ENCODE measurements at regions not wholly inside any gene's neighbourhood (a gene's known extent, or its start where the extent isn't known, plus 50 kb on each side); places are given as distances from the start of the nearest gene placed in this dataset.

GRCh38 chr1:29709704-29710280 is 473.5 kb downstream of the PTPRU start (continued):
- TF ChIP-seq CSDC2 (CRISPR knock-in tag; IDR thresholded peaks at IDR 0.05) = no peak
- TF ChIP-seq CREB5 (CRISPR knock-in tag; IDR thresholded peaks at IDR 0.05; ENCODE audit: low read depth) = no peak
- TF ChIP-seq ARNTL (CRISPR knock-in tag; IDR thresholded peaks at IDR 0.05; ENCODE audit: borderline replicate concordance, low read depth) = no peak
- TF ChIP-seq CSRNP3 (CRISPR knock-in tag; IDR thresholded peaks at IDR 0.05) = no peak

- peak; percentile 84 for ATAC-seq
- TF ChIP-seq TSHZ2 (CRISPR knock-in tag; IDR thresholded peaks at IDR 0.05) = 0 out of 2 replicates have a peak, but pooled peaks have one; percentile 49
- no peak for TF ChIP-seq PPARA (CRISPR knock-in tag; IDR thresholded peaks at IDR 0.05; ENCODE audit: borderline replicate concordance)
- no peak for TF ChIP-seq ESRRG (CRISPR knock-in tag; IDR thresholded peaks at IDR 0.05)
- no peak for TF ChIP-seq ARNTL (CRISPR knock-in tag; IDR thresholded peaks at IDR 0.05; ENCODE audit: borderline replicate concordance, low read depth)
- no peak for TF ChIP-seq GLIS3 (CRISPR knock-in tag; IDR thresholded peaks at IDR 0.05)
- peak; percentile 76; the same call in 1 of the 2 replicates for TF ChIP-seq TCF4 (CRISPR knock-in tag; IDR thresholded peaks at IDR 0.05; ENCODE audit: borderline replicate concordance)
- no peak for TF ChIP-seq ZC3H10 (CRISPR knock-in tag; IDR thresholded peaks at IDR 0.05)
- no peak for TF ChIP-seq CREB5 (CRISPR knock-in tag; IDR thresholded peaks at IDR 0.05; ENCODE audit: low read depth)
- peak; percentile 25; the same call in 1 of the 2 replicates for TF ChIP-seq ZFP3 (CRISPR knock-in tag; IDR thresholded peaks at IDR 0.05)
These were observed 472.7 kb downstream of the PTPRU start for GRCh38 chr1:29708796-29709703.

- no peak for TF ChIP-seq ZFP3 (CRISPR knock-in tag; IDR thresholded peaks at IDR 0.05)
- TF ChIP-seq ZNF70 (CRISPR knock-in tag; IDR thresholded peaks at IDR 0.05) = no peak
- TF ChIP-seq ZC3H10 (CRISPR knock-in tag; IDR thresholded peaks at IDR 0.05) = no peak
- no peak for TF ChIP-seq PATZ1 (CRISPR knock-in tag; IDR thresholded peaks at IDR 0.05; ENCODE audit: borderline replicate concordance)
- TF ChIP-seq TCF4 (CRISPR knock-in tag; IDR thresholded peaks at IDR 0.05; ENCODE audit: borderline replicate concordance) = no peak
- TF ChIP-seq CSRNP3 (CRISPR knock-in tag; IDR thresholded peaks at IDR 0.05) = no peak
- TF ChIP-seq GLIS3 (CRISPR knock-in tag; IDR thresholded peaks at IDR 0.05) = no peak
- TF ChIP-seq RARB (CRISPR knock-in tag; IDR thresholded peaks at IDR 0.05) = no peak
- no peak for TF ChIP-seq OSR1 (CRISPR knock-in tag; IDR thresholded peaks at IDR 0.05)
- no peak for TF ChIP-seq ISL1 (CRISPR knock-in tag; IDR thresholded peaks at IDR 0.05)
- TF ChIP-seq ARNTL (CRISPR knock-in tag; IDR thresholded peaks at IDR 0.05; ENCODE audit: borderline replicate concordance, low read depth) = no peak
- no peak for TF ChIP-seq POU6F1 (CRISPR knock-in tag; IDR thresholded peaks at IDR 0.05; ENCODE audit: borderline replicate concordance, low read depth)
- no peak for TF ChIP-seq ZNF565 (CRISPR knock-in tag; conservative IDR thresholded peaks at IDR 0.05; ENCODE audit: low read depth)
- no peak for TF ChIP-seq SNAI2 (CRISPR knock-in tag; IDR thresholded peaks at IDR 0.05)
- TF ChIP-seq CREB5 (CRISPR knock-in tag; IDR thresholded peaks at IDR 0.05; ENCODE audit: low read depth) = no peak
- TF ChIP-seq TOX (CRISPR knock-in tag; IDR thresholded peaks at IDR 0.05; ENCODE audit: borderline replicate concordance) = no peak
- TF ChIP-seq PPARA (CRISPR knock-in tag; IDR thresholded peaks at IDR 0.05; ENCODE audit: borderline replicate concordance) = no peak
- TF ChIP-seq ESRRG (CRISPR knock-in tag; IDR thresholded peaks at IDR 0.05) = no peak
- no peak for TF ChIP-seq ZFP30 (CRISPR knock-in tag; IDR thresholded peaks at IDR 0.05)
- ATAC-seq = peak; percentile 15; the same call in 1 of the 3 replicates
These were observed 472.1 kb downstream of the PTPRU start for GRCh38 chr1:29708381-29708780.
